K562 (cell line): ENCODE measurements at regions not wholly inside any gene's neighbourhood (a gene's known extent, or its start where the extent isn't known, plus 50 kb on each side); places are given as distances from the start of the nearest gene placed in this dataset.

ENCODE experiments used
- ATAC-seq: fragments of 200-7000 bp; cut with Tn5 transposase; 3 replicates; pipeline ENCODE4 v1.9.1; 2020; ENCODE audit warnings: moderate library complexity
- BruUV-seq: library from RNA; stranded (reverse); fragments of 400-500 nt; replicated peaks from 2 replicates; lab custom pipeline; 2021; lab: Mats Ljungman, UMichigan
- CTCF ChIA-PET: fragments of 300-600 bp; formaldehyde crosslinking; extraction: SDS; loops from one replicate; lab custom pipeline; 2021; ENCODE audit warnings: low intra/inter-chr PET ratio; lab: Yijun Ruan, JAX
- POLR2A ChIA-PET: fragments of 300-600, 350-650 bp; sonication (Branson Sonifier 250); formaldehyde crosslinking; extraction: SDS; loops from one replicate; lab custom pipeline; 2021; ENCODE audit warnings: antibody characterized with exemption, inconsistent platforms; lab: Yijun Ruan, JAX
- DNase-seq, 4 experiments: peaks; one replicate each; pipeline versions ENCODE4 v3.0.0 to v3.0.0-alpha.2; 2011 to 2018; ENCODE audit warnings: low spot score in 3 of 4, mixed read lengths in 3 of 4; ENCODE audit errors: extremely low read depth in 1 of 4
- FAIRE-seq: peaks from 2 replicates; lab custom pipeline; 2011; peaks lifted over from hg19 to GRCh38; lab: Jason Lieb, UNC
- H2AFZ ChIP-seq: 2 replicates; pipeline ENCODE4 v1.6.0; 2011; ENCODE audit warnings: low read depth, low read length, control low read depth, inconsistent platforms
- H3K27ac ChIP-seq: fragments of 200-600 bp; 3 replicates; pipeline ENCODE4 v1.8.0; 2011; ENCODE audit warnings: low read depth, mild to moderate bottlenecking, control low read depth, inconsistent platforms, low read length, moderate library complexity, mixed read lengths; ENCODE audit errors: extremely low read depth
- H3K27me3 ChIP-seq, 2 experiments: fragments of 300-600 bp in 1 of 2; 2 replicates in 1 of 2; 3 replicates in 1 of 2; pipeline versions ENCODE4 v1.6.0 to v1.8.0; 2011; ENCODE audit warnings: inconsistent platforms in 2 of 2, low read length in 2 of 2, mild to moderate bottlenecking in 1 of 2, mixed read lengths in 1 of 2, moderate library complexity in 1 of 2; ENCODE audit not compliant: control insufficient read depth in 2 of 2, insufficient read depth in 2 of 2
- H3K36me3 ChIP-seq: fragments of 300-600 bp; 3 replicates; pipeline ENCODE4 v1.8.0; 2011; ENCODE audit warnings: mild to moderate bottlenecking, low read length, inconsistent platforms; ENCODE audit not compliant: control insufficient read depth, insufficient read depth
- H3K4me1 ChIP-seq, 2 experiments: fragments of 200-600 bp in 1 of 2; replicated peaks in 1 of 2; 2 replicates in 1 of 2; 3 replicates in 1 of 2; pipeline versions ENCODE4 v1.5.1 to v1.8.0; 2011; ENCODE audit warnings: inconsistent platforms in 2 of 2, low read length in 2 of 2, mild to moderate bottlenecking in 1 of 2, mixed read lengths in 1 of 2, moderate library complexity in 1 of 2; ENCODE audit not compliant: control insufficient read depth in 2 of 2, insufficient read depth in 2 of 2
- H3K4me2 ChIP-seq: 2 replicates; pipeline ENCODE4 v1.6.1; 2011; ENCODE audit warnings: low read length, control low read depth, inconsistent platforms, mixed read lengths; ENCODE audit not compliant: insufficient read depth
- H3K4me3 ChIP-seq: fragments of 200-600 bp; sonication (generic), shearing (Covaris generic); 2 replicates; pipeline ENCODE4 v1.5.1; 2016; ENCODE audit warnings: control low read depth, inconsistent platforms
- H3K79me2 ChIP-seq: fragments of 200-600 bp; 3 replicates; pipeline ENCODE4 v1.8.0; 2011; ENCODE audit warnings: low read length, inconsistent platforms; ENCODE audit not compliant: control insufficient read depth, insufficient read depth
- H3K9ac ChIP-seq, 2 experiments: 2 replicates each; pipeline versions ENCODE4 v1.6.0 to v1.6.1; 2011; ENCODE audit warnings: low read depth in 2 of 2, low read length in 2 of 2, control low read depth in 1 of 2, inconsistent platforms in 1 of 2, mild to moderate bottlenecking in 1 of 2, mixed read lengths in 1 of 2; ENCODE audit not compliant: insufficient read depth in 1 of 2
- H3K9me1 ChIP-seq: one replicate; pipeline ENCODE4 v1.6.0; 2011; ENCODE audit warnings: inconsistent platforms, mild to moderate bottlenecking, low read length, moderate library complexity; ENCODE audit not compliant: control insufficient read depth, insufficient read depth
- H3K9me3 ChIP-seq: replicated peaks from 2 replicates; pipeline ENCODE4 v1.5.1; 2011; ENCODE audit warnings: low read depth, low read length, inconsistent platforms; ENCODE audit not compliant: control insufficient read depth, insufficient read depth
- H4K20me1 ChIP-seq: replicated peaks from 2 replicates; pipeline ENCODE4 v1.6.1; 2011; ENCODE audit warnings: low read length, inconsistent platforms, mixed read lengths; ENCODE audit not compliant: control insufficient read depth, insufficient read depth
- CEBPB ChIP-seq: fragments of 450-650 bp; IDR thresholded peaks from 2 replicates; pipeline ENCODE4 v1.6.1; 2016; ENCODE audit warnings: missing genetic modification characterization, missing compliant biosample characterization
- EGR1 ChIP-seq: fragments of 450-650 bp; conservative IDR thresholded peaks from 2 replicates; pipeline ENCODE4 v1.6.1; 2017; ENCODE audit warnings: mild to moderate bottlenecking
- ESRRA ChIP-seq: fragments of 450-650 bp; IDR thresholded peaks from 2 replicates; pipeline ENCODE4 v1.6.1; 2014; ENCODE audit warnings: low read depth, mild to moderate bottlenecking, moderate library complexity, borderline replicate concordance
- FOS ChIP-seq: IDR thresholded peaks from 3 replicates; pipeline ENCODE4 v1.6.1; 2011; ENCODE audit not compliant: insufficient read length; ENCODE audit errors: extremely low read depth
- HMG20B ChIP-seq: fragments of 250-450 bp; sonication (Bioruptor Pico); IDR thresholded peaks from 2 replicates; pipeline ENCODE4 v1.5.0; 2021; ENCODE audit warnings: mild to moderate bottlenecking
- IFI16 ChIP-seq: fragments of 250-450 bp; sonication (Bioruptor Pico); IDR thresholded peaks from 2 replicates; pipeline ENCODE4 v2.1.2; 2022; ENCODE audit warnings: mild to moderate bottlenecking, inconsistent platforms
- MYNN ChIP-seq, 2 experiments: sonication (generic); formaldehyde crosslinking in 1 of 2; IDR thresholded peaks; 2 replicates each; pipeline versions ENCODE4 v1.5.0 to v1.6.1; 2016 to 2020; ENCODE audit warnings: antibody characterized with exemption in 1 of 2, missing genetic modification reagents in 1 of 2
- RCOR1 ChIP-seq, 2 experiments: IDR thresholded peaks; 2 replicates each; pipeline ENCODE4 v1.6.1; 2012; ENCODE audit warnings: low read depth in 2 of 2, low read length in 2 of 2, borderline replicate concordance in 1 of 2, improper control_type of control experiment in 1 of 2
- RFX5 ChIP-seq: IDR thresholded peaks from 2 replicates; pipeline ENCODE4 v1.6.1; 2011; ENCODE audit warnings: low read depth, mild to moderate bottlenecking, improper control_type of control experiment, low read length
- TAL1 ChIP-seq: fragments of 450-650 bp; IDR thresholded peaks from 2 replicates; pipeline ENCODE4 v1.6.1; 2016; ENCODE audit warnings: mild to moderate bottlenecking
- TEAD4 ChIP-seq, 2 experiments: sonication (generic) in 1 of 2; formaldehyde crosslinking in 1 of 2; IDR thresholded peaks; 2 replicates each; pipeline versions ENCODE4 v1.6.1 to v1.8.0; 2012 to 2022; ENCODE audit warnings: borderline replicate concordance in 1 of 2, inconsistent platforms in 1 of 2, low read length in 1 of 2, mild to moderate bottlenecking in 1 of 2, missing genetic modification reagents in 1 of 2
- THAP12 ChIP-seq: fragments of 250-450 bp; sonication (Bioruptor Pico); IDR thresholded peaks from 2 replicates; pipeline ENCODE4 v1.9.0; 2021; ENCODE audit warnings: mild to moderate bottlenecking, inconsistent platforms
- ZNF212 ChIP-seq: fragments of 450-650 bp; formaldehyde crosslinking; IDR thresholded peaks from 2 replicates; pipeline ENCODE4 v1.4.0; 2020; ENCODE audit warnings: mild to moderate bottlenecking
- ZNF76 ChIP-seq: fragments of 250-450 bp; sonication (Bioruptor Pico); IDR thresholded peaks from 2 replicates; pipeline ENCODE4 v1.4.0; 2020; ENCODE audit warnings: mild to moderate bottlenecking, moderate library complexity, borderline replicate concordance
- WGBS: fragments of 100-300 bp; shearing (Covaris generic); methylation state at CpG from one replicate; pipeline ENCODE4 v1.1.6; 2016; ENCODE audit warnings: low coverage, mixed read lengths; ENCODE audit not compliant: insufficient coverage; ENCODE audit errors: missing lambda C conversion rate; 5-methylcytosine and 5-hydroxymethylcytosine counted together
- in situ Hi-C: fragments of 300-500 bp; cut with MboI; formaldehyde crosslinking; loops from 4 replicates; pipeline ENCODE4 v1.15.0; 2018; ENCODE audit warnings: inconsistent platforms, mixed read lengths
- intact Hi-C: fragments of 100-400 bp; cut with micrococcal nuclease; formaldehyde crosslinking; loops from 2 replicates; pipeline ENCODE4 v1.14.2; 2022
- TF ChIP-seq, protein P1 (sequence below): fragments of 250-450 bp; sonication (Bioruptor Pico); IDR thresholded peaks from 2 replicates; pipeline ENCODE4 v1.4.0; 2020; ENCODE audit warnings: mild to moderate bottlenecking, moderate library complexity, borderline replicate concordance

GRCh38 chr7:25495342-25496250 is 267.3 kb upstream of the NPVF start:
- no peaks in the 10 kb centered on the region for H3K9me1 ChIP-seq
- intact Hi-C loops: loop anchor here (10.0 kb wide), 1 partner anchor 359 kb away; no protein-coding TSS in a partner anchor
- peak overlapping the region; percentile 57 for H2AFZ ChIP-seq
- H3K36me3 ChIP-seq: no peaks in the 10 kb centered on the region
- H3K4me3 ChIP-seq: no peak overlapping the region
- WGBS: 0% methylated on average over 11 of the region's 11 CpGs
- ATAC-seq (peak; percentile 96), DNase-seq (peak; percentile 45 to 95 (median 72)), FAIRE-seq (peak; percentile 99)
- H4K20me1 ChIP-seq: no peaks in the 10 kb centered on the region
- POLR2A ChIA-PET: interaction anchor here (0.6 to 0.7 kb wide), 4 partner anchors 31 to 1014 kb away, joined by 3 to 4 read pairs (median 3); no protein-coding TSS in a partner anchor
- no TSS peak for BruUV-seq
- peak overlapping the region; percentile 62 for H3K27ac ChIP-seq
- CTCF ChIA-PET: no interaction called here
- no peaks in the 10 kb centered on the region for H3K79me2 ChIP-seq
- peak overlapping the region in 1 of 2 experiments; percentile 40; a peak in 2 of 4 replicates for H3K9ac ChIP-seq
- peak overlapping the region; percentile 68 for H3K4me2 ChIP-seq
- H3K9me3 ChIP-seq: no peaks in the 10 kb centered on the region
- H3K4me1 ChIP-seq: peaks cover 16 to 31% of the 10 kb centered on the region in 2 experiments
- in situ Hi-C loops: no loop called here
- no peaks in the 10 kb centered on the region for H3K27me3 ChIP-seq
- TF ChIP-seq, protein P1, sequence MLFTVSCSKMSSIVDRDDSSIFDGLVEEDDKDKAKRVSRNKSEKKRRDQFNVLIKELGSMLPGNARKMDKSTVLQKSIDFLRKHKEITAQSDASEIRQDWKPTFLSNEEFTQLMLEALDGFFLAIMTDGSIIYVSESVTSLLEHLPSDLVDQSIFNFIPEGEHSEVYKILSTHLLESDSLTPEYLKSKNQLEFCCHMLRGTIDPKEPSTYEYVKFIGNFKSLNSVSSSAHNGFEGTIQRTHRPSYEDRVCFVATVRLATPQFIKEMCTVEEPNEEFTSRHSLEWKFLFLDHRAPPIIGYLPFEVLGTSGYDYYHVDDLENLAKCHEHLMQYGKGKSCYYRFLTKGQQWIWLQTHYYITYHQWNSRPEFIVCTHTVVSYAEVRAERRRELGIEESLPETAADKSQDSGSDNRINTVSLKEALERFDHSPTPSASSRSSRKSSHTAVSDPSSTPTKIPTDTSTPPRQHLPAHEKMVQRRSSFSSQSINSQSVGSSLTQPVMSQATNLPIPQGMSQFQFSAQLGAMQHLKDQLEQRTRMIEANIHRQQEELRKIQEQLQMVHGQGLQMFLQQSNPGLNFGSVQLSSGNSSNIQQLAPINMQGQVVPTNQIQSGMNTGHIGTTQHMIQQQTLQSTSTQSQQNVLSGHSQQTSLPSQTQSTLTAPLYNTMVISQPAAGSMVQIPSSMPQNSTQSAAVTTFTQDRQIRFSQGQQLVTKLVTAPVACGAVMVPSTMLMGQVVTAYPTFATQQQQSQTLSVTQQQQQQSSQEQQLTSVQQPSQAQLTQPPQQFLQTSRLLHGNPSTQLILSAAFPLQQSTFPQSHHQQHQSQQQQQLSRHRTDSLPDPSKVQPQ: no peak
- TF ChIP-seq FOS (no peak), RFX5 (peak; percentile 81; the same call in 1 of the 2 replicates), THAP12 (CRISPR knock-in tag) (no peak), ESRRA (no peak; the same call in 1 of the 2 replicates), ZNF212 (no peak), IFI16 (no peak), RCOR1 (IDR thresholded peaks at IDR 0.05; ENCODE audit: borderline replicate concordance in 1 of 2, low read depth in 2 of 2, low read length in 2 of 2) (peak; percentile 72 to 97; a peak in 3 of 4 replicates), EGR1 (no peak), TAL1 (peak; percentile 97), TEAD4 (IDR thresholded peaks at IDR 0.05; ENCODE audit: low read length) (peak; percentile 96), TEAD4 (CRISPR knock-in tag; IDR thresholded peaks at IDR 0.05; ENCODE audit: borderline replicate concordance) (no peak), HMG20B (CRISPR knock-in tag) (no peak), ZNF76 (CRISPR knock-in tag) (no peak), CEBPB (tag) (no peak; the same call in 1 of the 2 replicates), MYNN (IDR thresholded peaks at IDR 0.05) (peak; percentile 91), MYNN (CRISPR knock-in tag; IDR thresholded peaks at IDR 0.05) (no peak)
